GM23248 (cell line): ENCODE measurements at regions not wholly inside any gene's neighbourhood (a gene's known extent, or its start where the extent isn't known, plus 50 kb on each side); places are given as distances from the start of the nearest gene placed in this dataset.

Source experiments
- DNase-seq: peaks from one replicate; pipeline ENCODE4 v3.0.0-alpha.2; 2015
- H2AFZ ChIP-seq: fragments of 200-600 bp; sonication (generic); 2 replicates; pipeline ENCODE4 v1.6.1; 2016; ENCODE audit warnings: antibody characterized with exemption
- H3F3A ChIP-seq: fragments of 200-600 bp; sonication (generic); 2 replicates; pipeline ENCODE4 v1.6.1; 2016; ENCODE audit warnings: mild to moderate bottlenecking, antibody characterized with exemption, mixed run types; ENCODE audit not compliant: insufficient read depth
- H3K27ac ChIP-seq: fragments of 200-600 bp; sonication (generic); 2 replicates; pipeline ENCODE4 v1.5.1; 2016; ENCODE audit warnings: mild to moderate bottlenecking
- H3K27me3 ChIP-seq: fragments of 200-600 bp; sonication (generic); replicated peaks from 2 replicates; pipeline ENCODE4 v1.6.1; 2016; ENCODE audit warnings: mild to moderate bottlenecking; ENCODE audit not compliant: insufficient read depth
- H3K36me3 ChIP-seq: fragments of 200-600 bp; sonication (generic); 2 replicates; pipeline ENCODE4 v1.6.1; 2016; ENCODE audit warnings: low read depth, mild to moderate bottlenecking
- H3K4me1 ChIP-seq: fragments of 200-600 bp; sonication (generic); 2 replicates; pipeline ENCODE4 v1.6.1; 2016; ENCODE audit warnings: mild to moderate bottlenecking; ENCODE audit not compliant: insufficient read depth
- H3K4me2 ChIP-seq: fragments of 200-600 bp; sonication (generic); one replicate; pipeline ENCODE4 v1.6.1; 2016; ENCODE audit warnings: mild to moderate bottlenecking; ENCODE audit not compliant: unreplicated experiment
- H3K4me3 ChIP-seq: fragments of 200-600 bp; sonication (generic); 2 replicates; pipeline ENCODE4 v1.5.1; 2016; ENCODE audit warnings: mild to moderate bottlenecking
- H3K79me2 ChIP-seq: fragments of 200-600 bp; sonication (generic); 2 replicates; pipeline ENCODE4 v1.6.1; 2016; ENCODE audit warnings: mild to moderate bottlenecking; ENCODE audit not compliant: insufficient read depth
- H3K9ac ChIP-seq: fragments of 200-600 bp; sonication (generic); 2 replicates; pipeline ENCODE4 v1.6.1; 2016; ENCODE audit warnings: mild to moderate bottlenecking
- H3K9me2 ChIP-seq: fragments of 200-600 bp; sonication (generic); 2 replicates; pipeline ENCODE4 v1.6.1; 2016; ENCODE audit warnings: mixed run types, mild to moderate bottlenecking, moderate library complexity; ENCODE audit not compliant: insufficient read depth
- H3K9me3 ChIP-seq: fragments of 200-600 bp; sonication (generic); one replicate; pipeline ENCODE4 v1.6.1; 2017; ENCODE audit warnings: low read depth
- H4K20me1 ChIP-seq: fragments of 200-600 bp; sonication (generic); 2 replicates; pipeline ENCODE4 v1.6.0; 2016; ENCODE audit not compliant: insufficient read depth
- EZH2 ChIP-seq: fragments of 200-600 bp; sonication (generic); IDR thresholded peaks from 2 replicates; pipeline ENCODE4 v1.6.1; 2018; ENCODE audit warnings: antibody characterized with exemption, mild to moderate bottlenecking; ENCODE audit not compliant: insufficient read depth, poor library complexity, severe bottlenecking
- EZH2phosphoT487 ChIP-seq: fragments of 200-600 bp; sonication (generic); IDR thresholded peaks from 2 replicates; pipeline ENCODE4 v1.6.1; 2018; ENCODE audit warnings: antibody characterized with exemption, moderate library complexity, mild to moderate bottlenecking, low read depth; ENCODE audit not compliant: insufficient read depth
- WGBS, 2 experiments: methylation state at CpG; one replicate each; pipeline ENCODE4 v1.1.6; 2015 to 2017; ENCODE audit warnings: low lambda C conversion rate in 2 of 2, low coverage in 1 of 2; ENCODE audit errors: missing lambda C conversion rate in 2 of 2; 5-methylcytosine and 5-hydroxymethylcytosine counted together
- in situ Hi-C: fragments of 300-500 bp; cut with MboI; formaldehyde crosslinking; loops from 2 replicates; pipeline ENCODE4 v1.15.0; 2020

DNA sequence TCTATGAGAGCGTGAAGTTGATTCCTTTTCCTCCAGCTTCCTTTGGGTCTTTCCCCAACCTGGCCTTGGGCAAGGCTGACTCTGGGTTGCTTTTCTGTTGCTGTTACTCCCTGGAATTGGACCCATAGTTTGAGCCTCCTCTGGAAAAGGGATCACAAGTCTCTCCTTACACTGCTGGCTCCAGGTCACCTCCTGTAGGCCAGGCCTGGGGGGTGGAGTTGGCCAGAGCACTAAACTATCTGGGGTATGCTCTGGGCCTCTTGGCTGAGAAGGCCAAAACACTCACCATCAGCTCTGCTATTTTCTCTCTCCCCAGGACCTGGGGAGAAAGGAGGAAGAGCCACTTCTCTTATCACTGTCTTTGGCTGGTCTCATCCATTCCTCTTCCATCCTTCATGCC is 56.5 kb upstream of the NCOA1 start:
- H3K9ac ChIP-seq = no peak overlapping the region
- H2AFZ ChIP-seq = no peak overlapping the region
- H3K9me2 ChIP-seq = no peaks in the 10 kb centered on the region
- no peak overlapping the region for H3K4me3 ChIP-seq
- no peaks in the 10 kb centered on the region for H3F3A ChIP-seq
- WGBS, 2 experiments = 100% methylated on average over 1 of the region's 1 CpG
- no peaks in the 10 kb centered on the region for H4K20me1 ChIP-seq
- H3K27me3 ChIP-seq = no peaks in the 10 kb centered on the region
- no peaks in the 10 kb centered on the region for H3K9me3 ChIP-seq
- no peak for TF ChIP-seq EZH2
- TF ChIP-seq EZH2phosphoT487 = no peak
- H3K27ac ChIP-seq = no peak overlapping the region
- H3K79me2 ChIP-seq = no peaks in the 10 kb centered on the region
- in situ Hi-C loops = no loop called here
- no peaks in the 10 kb centered on the region for H3K4me1 ChIP-seq
- H3K4me2 ChIP-seq = no peak overlapping the region
- no peaks in the 10 kb centered on the region for H3K36me3 ChIP-seq
- no peak for DNase-seq

DNA sequence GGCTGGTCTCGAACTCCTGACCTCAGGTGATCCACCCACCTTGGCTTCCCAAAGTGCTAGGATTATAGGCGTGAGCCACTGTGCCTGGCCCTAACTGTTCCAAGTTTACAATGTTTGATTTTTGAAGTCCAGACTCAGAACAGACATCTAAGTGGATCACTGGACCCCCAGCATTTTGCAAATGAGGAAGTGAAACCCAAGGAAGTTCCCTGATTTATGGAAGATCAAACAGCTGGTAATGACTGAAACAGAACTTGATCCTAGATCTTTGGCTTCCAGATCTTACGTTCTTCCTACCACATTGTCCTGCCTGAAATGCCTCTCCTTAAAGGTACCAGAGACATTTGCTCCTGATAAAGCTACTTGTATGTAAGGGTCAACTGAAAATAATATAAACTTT is 58.3 kb upstream of the NCOA1 start:
- Histone ChIP-seq H3K9me2 (no peaks in the 10 kb centered on the region), H3K9ac (no peak overlapping the region), H3K36me3 (no peaks in the 10 kb centered on the region), H3K27me3 (no peaks in the 10 kb centered on the region), H2AFZ (no peak overlapping the region), H3K4me2 (no peak overlapping the region), H3K4me3 (no peak overlapping the region), H3K27ac (no peak overlapping the region), H3K9me3 (no peaks in the 10 kb centered on the region), H3K79me2 (no peaks in the 10 kb centered on the region), H4K20me1 (no peaks in the 10 kb centered on the region), H3K4me1 (no peaks in the 10 kb centered on the region), H3F3A (no peaks in the 10 kb centered on the region)
- in situ Hi-C loops = no loop called here
- no peak for DNase-seq
- 38 to 40% methylated on average over 2 to 3 of the region's 3 CpGs for WGBS, 2 experiments
- TF ChIP-seq EZH2phosphoT487 = no peak
- no peak for TF ChIP-seq EZH2

DNA sequence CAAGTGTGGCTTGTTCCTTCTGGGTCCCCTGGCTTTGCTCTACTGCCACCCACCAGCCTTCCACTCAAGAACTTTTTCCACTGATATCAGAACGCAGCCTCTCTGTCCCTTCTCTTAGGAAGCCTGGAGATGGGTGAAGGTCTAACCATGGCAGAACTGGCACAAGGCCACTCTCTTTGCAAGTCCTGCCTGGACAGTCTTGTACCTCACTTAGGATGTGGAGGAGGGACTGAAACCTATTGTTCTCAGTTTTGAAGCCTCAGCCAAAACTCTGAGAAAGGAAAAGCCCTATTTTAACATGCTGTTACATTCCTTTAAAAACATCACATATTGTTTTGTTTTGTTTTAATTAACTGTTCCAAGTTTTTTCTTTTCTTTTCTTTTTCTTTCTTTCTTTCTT is 58.9 kb upstream of the NCOA1 start:
- Histone ChIP-seq H3K4me1 (no peaks in the 10 kb centered on the region), H3K4me3 (no peak overlapping the region), H3K9me2 (no peaks in the 10 kb centered on the region), H3K9ac (no peak overlapping the region), H3F3A (no peaks in the 10 kb centered on the region), H3K27me3 (no peaks in the 10 kb centered on the region), H3K9me3 (no peaks in the 10 kb centered on the region), H3K79me2 (no peaks in the 10 kb centered on the region), H3K36me3 (no peaks in the 10 kb centered on the region), H4K20me1 (no peaks in the 10 kb centered on the region), H3K4me2 (no peak overlapping the region), H3K27ac (no peak overlapping the region), H2AFZ (no peak overlapping the region)
- TF ChIP-seq EZH2phosphoT487 = no peak
- no peak for TF ChIP-seq EZH2
- DNase-seq = no peak
- in situ Hi-C loops = no loop called here
- 29 to 47% methylated on average over 1 of the region's 1 CpG for WGBS, 2 experiments

DNA sequence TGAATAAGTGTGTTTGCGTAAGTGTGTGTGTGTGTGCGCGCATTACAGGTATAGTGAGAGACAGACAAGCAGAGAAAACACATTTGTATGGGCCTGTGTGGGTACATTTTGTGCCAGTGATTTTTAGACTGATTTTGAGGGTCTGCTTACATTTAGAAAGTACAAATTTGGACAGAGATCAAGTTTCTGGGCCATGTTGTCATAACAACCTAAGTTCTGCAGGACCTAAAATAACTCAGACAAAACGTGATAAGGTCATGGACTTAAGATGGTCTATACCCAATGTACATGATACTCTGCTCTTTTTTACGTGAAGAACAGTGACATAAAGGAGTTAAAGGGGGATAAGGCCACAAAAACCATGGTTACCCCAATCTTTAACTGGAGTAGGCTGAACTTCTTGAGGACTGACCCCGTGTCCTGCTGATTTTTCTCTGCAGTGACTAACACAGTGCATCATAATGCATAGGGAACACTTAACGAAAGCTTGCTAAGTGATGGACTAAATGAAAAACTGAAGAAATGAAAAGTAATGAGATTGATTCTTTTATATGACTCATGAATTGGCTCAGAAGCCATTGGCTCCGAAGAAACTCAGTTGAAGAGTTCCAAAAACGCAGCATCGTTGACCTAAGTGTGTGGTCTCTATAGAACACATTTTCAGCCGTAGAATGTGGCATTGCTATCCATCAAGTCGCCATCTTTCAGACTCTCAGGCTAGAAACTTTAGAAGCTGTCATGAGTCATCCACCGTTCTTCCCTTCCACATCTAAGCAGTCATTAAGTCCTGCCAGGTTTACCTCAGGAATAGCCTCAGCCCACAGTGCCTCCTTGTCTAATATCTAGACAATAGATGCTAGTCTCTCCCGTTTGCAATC is 61.6 kb upstream of the NCOA1 start:
- Histone ChIP-seq H3K4me1 (no peaks in the 10 kb centered on the region), H3K27me3 (no peaks in the 10 kb centered on the region), H3K27ac (no peak overlapping the region), H3K4me2 (no peak overlapping the region), H2AFZ (no peak overlapping the region), H3K36me3 (no peaks in the 10 kb centered on the region), H3K9me3 (no peaks in the 10 kb centered on the region), H4K20me1 (no peaks in the 10 kb centered on the region), H3K4me3 (no peak overlapping the region), H3F3A (no peaks in the 10 kb centered on the region), H3K79me2 (no peaks in the 10 kb centered on the region), H3K9ac (no peak overlapping the region), H3K9me2 (no peaks in the 10 kb centered on the region)
- TF ChIP-seq EZH2phosphoT487 (no peak), EZH2 (no peak)
- DNase-seq = peak; percentile 26
- WGBS, 2 experiments = 33 to 34% methylated on average over 14 of the region's 14 CpGs
- in situ Hi-C loops = no loop called here
